HS-27A (cell line): ENCODE measurements at regions not wholly inside any gene's neighbourhood (a gene's known extent, or its start where the extent isn't known, plus 50 kb on each side); places are given as distances from the start of the nearest gene placed in this dataset.
"Not testable (repeated sequence)": the region's sequence is repeated elsewhere in the genome, so short reads cannot be mapped to it uniquely, and the experiment has no call there.

ENCODE experiments used
- DNase-seq: peaks from one replicate; pipeline ENCODE4 v3.0.0-alpha.2; 2012; ENCODE audit warnings: low read depth, missing footprints

DNA sequence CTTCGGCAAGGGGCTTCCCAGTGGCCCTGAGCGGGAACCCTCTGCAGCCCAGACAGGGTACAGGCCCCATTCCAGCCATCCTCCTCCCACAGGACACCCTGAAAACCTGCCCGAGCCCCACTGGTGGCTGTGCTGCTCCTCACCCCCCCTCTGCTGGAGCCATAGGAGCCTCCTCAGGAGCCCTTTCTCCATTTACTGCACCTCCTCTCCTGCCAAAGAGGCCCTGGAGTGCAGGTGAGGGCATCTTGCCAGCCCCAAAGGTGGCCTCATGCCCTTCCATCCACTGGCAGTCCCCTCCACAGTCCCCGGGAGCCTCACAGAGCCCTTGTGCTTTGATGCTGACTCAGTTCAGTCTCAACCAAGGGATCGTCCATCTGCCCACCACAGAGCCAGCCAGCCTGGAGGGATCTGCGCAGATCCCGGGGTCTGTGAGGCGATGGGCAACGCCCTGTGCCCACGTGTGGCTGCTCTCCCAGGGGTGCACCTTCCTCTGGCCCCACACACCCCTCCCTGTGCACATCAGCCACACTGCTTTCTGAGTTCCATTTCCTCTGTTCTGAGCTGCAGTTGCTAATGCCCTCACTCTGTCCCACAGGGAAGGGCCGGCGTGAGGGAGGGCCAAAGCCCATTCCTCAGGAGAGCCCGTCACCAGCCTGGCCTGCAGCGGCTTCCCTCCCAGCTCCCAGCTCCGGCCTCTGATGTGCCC, 228.5 kb downstream of the DLL1 start:
- no peak for DNase-seq

DNA sequence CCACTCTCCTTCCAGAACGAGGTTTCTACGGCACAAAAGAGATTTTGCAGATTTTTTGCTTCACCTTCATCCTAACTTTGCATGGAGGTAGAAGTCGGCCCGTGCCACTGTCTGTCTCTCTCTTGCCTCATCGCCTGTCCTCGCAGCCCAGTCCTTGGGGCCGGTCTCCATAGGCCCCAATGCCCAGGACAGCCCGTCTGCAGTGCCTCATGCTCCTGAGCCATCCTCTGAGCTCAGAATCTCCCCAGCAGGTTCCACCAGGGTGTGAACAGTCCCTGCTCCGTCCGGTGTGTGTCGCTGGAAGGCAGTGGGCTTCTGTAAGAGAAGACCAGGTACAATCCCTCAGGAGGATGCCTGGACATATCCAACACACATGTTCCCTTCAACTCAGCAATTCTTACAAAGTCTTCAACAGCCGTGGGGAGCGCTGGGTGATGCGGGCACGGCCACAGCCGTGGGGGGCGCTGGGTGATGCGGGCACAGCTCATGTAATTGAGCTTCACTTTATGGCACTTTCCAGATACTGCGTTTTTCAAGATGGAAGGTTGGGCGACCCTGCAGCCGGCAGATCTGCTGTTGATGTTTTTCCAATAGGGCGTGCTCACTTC, 231.9 kb downstream of the DLL1 start:
- DNase-seq = no peak

DNA sequence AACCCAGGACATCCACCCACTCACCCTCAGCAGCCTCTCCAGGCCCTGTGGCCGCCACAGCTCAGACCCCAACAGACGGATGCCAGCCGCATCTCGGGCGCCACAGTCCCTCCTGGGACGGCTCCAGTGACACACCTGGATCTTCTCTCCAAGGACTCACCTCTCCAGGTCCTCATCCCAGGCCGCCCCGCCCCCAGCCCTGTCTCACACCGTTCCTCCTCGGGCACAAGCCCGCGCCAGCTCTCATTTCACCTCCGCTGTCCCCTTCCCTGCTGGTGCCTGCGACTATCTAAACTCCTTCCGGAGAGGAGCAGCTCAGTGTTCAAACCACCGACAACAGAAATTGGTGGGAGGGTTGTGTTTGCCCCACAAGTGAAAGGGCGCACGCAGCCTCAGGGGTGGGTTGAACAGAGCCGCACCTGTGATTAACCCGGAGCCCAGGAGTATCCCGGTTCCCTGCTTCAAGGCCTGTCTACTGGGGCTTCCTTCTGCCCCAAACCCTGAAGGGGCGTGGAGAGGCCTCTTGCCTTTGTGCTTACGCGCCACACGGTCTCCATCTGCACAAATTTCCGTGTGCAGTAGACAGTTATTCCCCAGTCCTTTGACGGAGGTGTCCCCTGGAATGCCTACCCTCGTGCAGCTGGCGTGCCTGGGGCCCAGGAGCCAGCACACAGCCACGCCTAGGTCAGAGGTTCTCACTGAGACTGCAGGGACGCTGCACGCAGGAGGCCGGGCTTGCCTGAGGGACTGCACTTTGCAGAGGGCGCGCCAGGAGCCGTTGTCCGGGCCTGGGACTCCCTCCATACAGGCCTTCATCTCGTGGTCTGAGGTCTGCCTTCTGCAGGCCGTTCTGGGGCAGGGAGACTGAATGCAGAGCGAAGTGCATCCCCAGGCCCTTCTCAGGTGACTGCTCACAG, 232.7 kb downstream of the DLL1 start:
- no peak for DNase-seq

DNA sequence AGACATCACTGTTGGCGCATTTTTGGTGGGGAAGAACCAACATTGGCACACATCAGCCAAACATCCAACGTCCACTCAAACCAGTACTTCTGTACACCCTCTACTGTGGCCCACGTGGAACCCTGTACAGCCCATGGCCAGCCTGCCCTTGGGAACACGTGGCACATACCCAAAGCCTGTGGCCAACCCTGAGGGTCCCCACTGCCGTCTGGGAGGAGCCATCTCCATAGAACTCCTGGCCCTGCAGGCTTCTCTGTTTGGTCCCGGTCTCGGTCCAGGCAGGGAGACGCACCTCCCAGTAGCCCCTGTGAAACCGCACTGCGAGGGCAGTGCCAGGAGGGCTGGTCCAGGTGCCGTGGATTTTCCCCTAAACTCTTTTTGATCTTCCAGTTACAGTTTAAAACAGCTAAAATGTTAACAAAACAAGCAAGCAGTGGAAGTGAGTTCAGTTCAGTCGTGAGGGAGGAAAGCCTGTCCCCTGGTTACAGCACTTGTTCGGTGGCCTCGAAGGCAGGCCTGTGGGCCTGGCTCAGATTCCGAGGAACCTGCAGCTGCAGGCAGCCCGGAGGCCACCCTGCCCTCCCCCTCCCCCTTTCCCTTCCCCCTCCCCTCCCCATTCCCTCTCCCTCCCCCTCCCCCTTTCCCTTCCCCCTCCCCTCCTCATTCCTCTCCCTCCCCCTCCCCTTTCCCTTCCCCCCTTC, 233.7 kb downstream of the DLL1 start:
- DNase-seq = no peak

DNA sequence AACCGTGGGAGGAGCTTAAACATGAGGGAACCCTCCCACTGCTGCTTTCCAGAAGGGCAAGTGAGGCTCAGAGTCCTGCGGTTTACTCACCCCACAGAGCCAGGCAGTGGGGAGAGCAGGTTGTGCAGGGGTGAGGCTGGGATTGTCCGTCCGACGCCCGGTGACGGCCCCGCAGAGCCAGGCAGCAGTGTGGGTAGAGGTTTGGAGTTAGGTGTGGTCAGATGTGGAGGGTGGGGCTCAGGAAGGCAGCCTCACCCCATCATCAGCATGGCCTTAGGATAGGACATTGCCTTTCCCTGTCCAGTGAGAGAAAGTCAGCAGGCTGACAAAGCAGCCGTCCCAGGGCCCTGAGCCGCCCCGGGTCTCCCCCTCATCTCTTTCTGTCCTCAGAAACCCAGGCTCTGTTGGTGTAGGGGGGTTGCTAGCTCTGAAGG, 234.6 kb downstream of the DLL1 start:
- DNase-seq = no peak

DNA sequence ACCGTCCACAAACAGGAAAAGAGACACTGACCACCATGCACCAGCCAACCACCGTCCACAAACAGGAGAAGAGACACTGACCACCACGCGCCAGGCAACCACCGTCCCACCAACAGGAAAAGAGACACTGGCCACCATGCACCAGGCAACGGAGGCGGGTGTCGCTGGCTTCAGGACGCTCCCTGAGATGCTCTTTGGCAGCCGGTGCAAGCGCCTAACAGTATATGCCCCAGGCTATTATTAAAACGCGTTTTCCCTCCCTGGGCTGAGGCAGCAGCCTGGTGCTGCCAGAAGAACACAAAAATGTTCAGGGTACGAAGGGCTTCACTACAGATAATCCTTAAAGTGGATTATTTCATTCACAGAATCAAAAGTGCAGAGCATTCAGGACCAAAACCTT, 235.1 kb downstream of the DLL1 start:
- not testable (repeated sequence) for DNase-seq

DNA sequence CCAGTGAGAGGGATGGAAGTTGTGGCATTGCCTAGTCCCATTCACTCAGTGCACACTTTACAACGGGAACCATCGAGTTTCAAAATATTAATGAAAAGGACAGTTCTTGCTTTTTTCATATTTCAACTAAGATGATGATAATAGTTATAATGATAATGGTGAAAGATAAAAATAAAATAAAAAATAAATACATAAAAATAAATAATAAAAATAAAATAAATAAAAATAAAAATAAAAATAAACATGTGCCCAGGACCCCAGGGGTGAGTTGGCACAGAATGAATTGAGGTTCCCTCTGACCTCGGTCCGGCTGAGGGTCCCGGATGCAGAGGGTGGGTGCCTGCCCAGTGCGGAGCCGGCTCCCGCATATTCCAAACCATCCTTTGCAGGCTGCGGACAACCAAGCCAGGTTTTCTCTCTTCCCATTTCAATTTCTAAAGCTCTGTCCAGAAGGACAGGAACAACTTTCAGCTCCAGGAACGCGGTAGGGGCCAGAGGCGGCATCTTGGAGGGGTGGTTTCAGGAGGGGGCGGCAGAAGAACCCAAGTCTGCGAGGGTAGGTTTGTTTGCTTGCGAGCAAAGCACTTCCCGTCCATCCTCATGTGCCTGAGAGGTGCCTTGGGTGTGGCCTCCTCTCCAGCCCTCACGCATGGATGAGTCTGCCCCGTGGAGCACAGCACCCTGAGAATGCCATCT, 236.8 kb downstream of the DLL1 start:
- DNase-seq = no peak

DNA sequence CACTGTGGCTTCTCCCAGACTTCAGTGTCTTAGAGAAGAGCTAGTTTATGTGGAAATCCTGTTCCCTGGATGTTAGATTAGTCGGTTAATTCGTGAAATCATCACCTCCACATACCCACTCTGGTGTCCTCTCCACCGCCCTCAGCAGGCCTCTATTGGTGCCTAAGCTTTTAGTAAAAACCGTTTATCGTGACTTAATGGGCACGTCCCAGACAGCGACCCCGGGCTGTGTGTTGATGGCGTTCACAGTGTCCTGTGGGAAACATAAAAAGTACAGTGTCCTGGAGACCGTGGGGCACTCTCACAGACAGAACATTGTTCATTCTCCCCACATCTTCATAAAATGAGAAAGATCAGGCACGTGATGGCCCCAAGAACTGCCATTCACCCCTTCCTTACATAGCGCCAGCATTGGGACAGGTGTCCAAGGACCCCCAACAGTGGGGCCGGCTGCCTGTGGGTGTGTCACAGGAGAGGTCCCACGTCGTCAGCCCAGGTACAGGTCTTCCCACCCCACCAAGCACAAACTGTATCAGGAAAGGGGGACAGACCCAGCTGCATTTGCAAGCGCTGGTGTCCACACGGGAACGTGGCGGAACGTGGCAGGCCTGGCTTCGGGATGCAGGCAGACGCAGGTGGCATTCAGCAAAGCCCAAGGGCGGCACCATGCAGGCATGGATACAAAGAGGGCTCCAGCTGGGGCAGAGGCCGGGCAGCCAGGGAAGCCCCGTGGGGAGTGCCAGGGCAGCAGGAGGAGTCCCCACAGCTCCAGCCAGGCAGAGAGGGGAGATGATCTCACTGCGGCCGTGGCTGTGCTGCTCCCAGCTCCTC, 237.7 kb downstream of the DLL1 start:
- DNase-seq = no peak

DNA sequence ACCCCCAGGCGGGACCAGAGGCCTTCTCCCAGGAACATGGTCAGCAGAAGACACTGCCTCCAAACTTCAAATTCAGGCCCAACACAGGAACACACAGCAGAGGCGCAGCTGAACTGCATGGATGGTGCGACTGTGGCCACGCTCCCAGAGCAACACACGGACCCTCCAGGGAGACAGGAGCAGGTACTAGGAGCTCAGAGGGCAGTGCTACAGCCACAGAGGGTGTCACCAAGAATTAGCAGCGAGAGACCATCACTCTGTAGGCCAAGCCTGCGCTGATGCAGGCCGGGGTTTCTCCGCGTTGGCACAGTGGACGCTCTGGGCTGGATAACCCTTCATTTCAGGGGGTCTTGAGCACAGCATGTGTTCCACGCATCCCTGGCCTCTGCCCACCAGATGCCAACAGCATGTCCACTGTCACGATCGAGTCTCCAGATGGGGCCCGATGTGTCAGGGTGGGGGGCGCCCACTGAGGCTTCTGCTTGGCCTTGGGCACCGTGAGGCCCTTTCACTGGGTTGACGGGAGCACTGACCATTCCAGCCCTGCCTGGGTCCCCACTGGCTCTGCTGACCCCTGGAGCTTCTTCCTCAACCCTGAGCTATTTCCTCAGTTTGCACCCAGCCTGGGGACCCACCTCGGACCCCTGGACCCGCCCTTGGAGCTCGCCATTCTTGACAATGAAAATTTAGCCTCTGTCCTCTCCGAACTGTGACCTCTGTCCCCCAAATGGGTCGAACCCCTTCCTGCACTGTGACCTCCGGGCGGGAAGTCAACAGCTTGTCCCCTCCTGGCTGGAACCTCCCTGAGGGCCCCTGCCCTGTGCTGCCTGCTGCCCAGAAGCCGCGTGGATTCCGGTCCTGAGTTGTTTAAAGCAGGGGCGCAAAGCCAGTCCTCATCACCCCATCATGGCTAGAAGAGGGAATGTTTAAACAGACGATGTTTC, 239.4 kb downstream of the DLL1 start:
- no peak for DNase-seq

DNA sequence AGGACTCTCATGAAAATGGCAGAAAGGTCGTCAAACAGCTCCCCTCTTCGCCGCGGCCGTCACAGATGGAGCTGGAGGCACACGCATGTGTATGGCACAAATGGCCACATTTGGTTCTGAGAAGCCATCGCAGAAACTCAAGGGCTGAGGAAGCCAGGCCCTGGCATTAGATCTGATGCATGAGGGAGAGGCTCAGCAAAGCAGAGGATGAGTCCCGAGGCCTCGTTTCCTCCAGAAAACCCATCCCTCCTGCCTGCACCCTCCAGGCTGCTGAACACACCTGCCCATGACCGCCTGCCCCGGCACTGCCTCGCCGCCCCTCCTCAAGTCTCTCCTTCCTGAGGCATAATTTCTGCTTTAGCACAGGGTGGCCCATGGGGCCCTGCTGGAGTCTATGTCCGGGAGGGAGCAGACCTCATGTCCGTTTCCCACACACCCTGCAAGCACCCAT, 240.3 kb downstream of the DLL1 start:
- no peak for DNase-seq

DNA sequence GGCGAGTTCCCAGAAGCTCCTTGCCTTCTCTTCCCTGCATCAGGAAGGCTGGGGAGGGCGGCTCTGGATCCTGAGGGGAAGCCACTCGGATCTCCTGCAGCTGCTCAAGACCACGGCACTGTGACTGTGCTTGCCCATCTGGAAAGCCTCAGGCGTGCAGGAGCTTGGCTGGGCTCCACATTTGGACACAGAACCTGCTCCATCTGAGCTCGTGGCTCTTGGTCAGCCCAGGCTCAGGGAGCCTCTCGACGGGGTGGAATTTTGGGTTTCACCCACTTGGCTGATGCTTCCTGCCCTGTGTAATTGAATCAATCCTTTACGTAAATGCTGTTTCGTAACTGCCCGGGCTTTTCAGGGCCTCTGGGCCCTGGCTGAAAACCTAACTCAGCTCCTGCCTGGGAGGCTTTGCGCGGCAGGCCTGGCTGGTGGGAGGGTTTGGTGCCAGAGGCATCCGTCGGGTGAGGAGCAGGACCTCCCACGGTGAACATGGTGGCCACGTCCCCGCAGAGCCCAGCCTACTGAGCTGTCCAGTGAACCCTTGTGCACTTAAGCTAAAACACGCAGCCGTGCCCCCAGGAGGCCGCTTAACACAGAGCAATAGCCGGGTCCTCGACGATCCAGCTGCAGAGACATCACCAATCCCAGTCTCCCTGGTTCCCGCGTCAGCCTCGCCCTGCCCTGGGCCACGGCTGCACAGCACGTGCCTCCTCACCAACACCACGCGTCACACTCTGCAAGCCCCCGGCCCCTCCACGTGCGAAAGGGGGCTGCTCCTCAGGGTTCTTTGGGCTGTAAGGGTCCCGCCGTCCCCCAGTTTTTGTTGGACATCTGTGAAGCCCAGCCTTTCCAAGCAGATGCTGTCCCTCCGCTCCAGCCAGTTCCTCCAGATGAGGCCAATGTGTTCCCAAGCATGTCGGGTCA, 241.0 kb downstream of the DLL1 start:
- no peak for DNase-seq

DNA sequence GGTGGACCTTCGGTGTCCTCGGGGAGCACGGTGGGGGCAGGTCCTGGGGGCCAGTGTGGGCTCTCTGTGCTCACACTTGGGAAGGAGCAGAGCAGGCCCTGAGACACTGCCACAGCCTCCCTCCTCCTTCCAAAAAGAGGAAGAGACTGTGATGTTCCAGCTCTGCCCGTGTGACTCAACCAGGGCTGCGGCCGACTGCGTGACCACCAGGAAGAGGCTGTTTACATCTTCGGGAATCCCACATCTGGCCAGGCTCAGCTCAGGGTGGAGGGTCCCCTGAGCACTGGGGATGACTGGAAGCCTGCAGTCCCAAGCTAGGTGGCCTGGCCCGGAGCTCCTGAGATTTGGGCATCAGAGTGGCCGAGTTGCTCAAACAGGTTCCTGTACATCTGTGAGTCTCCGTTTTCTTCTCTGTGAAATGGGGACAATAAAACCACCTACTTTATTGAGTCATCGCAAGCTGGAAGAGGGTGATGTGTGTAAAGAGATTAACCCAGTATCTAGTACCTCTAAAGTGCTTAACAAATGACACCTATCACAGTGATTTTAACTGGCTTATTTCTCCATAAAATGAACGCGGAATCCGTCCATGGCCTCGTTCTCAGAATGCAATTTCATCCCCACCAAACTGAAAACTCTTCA, 242.1 kb downstream of the DLL1 start:
- DNase-seq = no peak

DNA sequence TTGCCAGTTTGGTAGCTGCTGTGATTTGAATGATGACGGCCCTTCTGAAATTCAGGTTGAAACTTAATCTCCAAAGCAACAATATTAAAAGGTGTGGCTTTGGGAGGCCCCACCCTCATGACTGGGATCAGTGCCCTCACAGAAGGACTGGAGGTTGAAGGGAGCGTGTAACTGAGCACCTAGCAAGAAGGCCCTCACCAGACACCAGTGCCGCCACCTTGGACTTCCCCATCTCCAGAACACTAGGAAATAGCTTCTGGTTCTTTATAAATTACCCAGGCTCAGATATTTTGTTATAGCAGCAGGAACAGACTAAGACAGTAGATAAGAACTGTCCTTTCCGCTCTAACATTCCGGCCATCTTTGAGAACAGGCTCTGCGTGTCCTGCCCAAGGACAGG, 243.1 kb downstream of the DLL1 start:
- DNase-seq = no peak

DNA sequence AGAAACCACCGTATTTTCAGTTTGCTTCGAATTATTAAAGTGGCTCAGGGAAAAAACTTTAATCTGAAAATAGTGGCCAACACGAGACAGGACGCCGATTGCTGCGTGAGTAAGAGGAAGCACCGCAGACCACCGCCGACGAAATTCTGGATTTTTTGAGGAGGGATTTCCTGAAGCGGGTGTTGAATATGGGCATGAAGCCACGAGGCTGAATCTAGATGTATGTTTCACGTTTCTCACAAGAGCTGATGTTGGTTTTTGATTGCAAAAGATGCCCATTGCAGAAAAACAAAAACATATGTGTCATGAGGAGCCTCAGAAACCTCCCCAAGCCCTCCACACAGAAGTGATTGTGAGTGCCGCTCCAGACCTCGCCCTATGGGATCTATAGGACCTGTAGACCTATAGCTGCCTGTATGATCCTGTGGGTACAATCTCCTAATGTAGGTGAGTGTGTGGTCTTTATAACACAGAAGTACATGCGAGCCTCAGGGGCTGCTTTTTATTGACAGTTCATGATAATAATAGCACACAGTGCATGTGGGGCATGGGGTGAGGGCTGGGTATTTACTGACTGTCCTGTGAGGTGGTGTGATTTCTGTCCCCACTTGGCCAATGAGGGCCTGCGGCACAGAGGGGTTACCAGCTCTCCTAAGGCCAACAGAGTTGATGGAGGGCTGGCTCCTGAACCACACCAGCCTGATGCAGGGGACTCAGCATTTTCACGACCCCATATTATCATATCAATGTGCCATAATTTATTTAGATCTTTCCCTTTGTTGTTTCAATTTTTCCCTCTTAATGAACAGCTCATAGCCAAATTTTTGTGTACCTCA, 243.9 kb downstream of the DLL1 start:
- no peak for DNase-seq

DNA sequence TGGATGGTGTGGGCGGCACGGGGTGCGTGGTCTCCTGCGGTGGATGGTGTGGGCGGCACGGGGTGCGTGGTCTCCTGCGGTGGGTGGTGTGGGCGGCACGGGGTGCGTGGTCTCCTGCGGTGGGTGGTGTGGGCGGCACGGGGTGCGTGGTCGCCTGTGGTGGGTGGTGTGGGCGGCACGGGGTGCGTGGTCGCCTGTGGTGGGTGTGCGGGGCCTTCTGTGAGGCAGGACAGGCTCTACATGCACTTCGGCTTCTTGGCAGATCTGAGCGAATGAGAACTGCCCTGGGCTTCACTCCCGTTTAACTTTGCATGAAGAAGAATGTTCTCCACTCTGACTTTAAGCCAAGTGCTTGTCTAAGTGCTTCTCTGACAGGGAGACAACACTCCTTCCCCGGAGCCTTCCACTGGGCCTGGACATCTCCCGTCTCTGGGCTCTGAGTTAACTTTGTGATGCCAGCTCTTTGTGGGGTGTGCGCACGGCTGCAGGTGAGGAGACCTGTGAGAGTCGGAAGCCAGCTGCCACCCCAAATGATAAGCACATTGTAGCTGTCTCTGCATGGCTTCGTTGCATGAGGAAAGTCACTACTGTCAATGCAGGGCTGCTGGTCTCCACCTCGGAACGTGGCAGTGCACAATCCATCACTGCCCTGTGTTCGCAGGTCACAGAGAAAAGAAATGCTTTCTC, 244.8 kb downstream of the DLL1 start:
- no peak for DNase-seq

DNA sequence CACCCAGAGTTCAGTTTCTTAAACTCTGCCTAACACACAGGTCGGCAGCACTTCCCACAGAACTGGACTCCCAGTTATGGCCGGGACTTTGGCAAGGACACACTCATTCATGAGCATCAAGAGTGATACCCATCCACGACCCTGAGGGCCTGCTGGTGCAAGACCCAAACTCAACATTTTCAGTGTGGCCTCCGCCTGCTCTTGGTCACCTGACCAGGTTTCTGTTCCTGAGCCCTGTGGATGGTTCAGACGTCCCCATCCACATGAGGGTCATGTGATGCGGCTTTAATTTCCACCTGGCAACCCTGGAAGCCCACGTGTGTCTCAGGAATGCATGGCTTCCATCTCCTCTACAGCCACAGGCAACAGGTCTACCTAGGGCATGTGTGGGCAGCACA, 245.3 kb downstream of the DLL1 start:
- DNase-seq = no peak
